ENCODE measurements at regions not wholly inside any gene's neighbourhood (a gene's known extent, or its start where the extent isn't known, plus 50 kb on each side); places are given as distances from the start of the nearest gene placed in this dataset.

DNA sequence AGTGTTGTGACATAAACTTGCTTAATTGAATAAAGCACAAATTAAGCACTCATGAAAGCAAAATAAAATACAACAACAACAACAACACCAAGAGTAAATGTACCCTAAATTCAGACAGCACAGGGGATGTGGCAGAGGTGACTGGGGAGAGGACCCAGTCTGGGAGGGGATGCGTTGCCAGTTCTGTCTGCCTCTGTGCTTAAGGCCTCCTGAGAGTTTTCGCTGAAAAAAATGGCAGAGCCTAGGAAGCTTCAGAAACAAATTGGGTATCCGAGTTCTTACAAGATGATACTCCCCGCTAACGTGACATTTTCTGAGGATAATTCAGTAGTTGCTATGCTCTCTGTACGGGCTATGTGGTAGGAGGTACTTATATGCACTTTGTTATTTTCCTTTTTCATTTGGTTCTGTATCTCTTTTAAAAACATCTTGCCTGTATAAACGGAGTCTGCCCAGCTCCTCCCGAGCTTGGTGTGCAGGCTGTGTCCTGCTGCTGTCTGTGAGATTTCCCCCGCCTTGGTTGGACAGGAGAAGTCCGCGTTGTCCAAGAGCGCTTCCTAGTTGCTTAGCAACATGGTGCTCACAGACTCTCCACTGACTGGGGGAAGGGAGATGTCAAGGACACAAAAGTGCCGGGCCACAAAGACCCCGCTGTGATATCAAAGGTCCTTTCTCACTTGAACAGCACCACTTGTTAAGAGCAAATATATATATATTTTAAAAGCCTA is 134.2 kb upstream of the CPHXL start:
- TF ChIP-seq CTCF (IDR thresholded peaks at IDR 0.05; ENCODE audit: poor library complexity) (no peak), EZH2 (IDR thresholded peaks at IDR 0.05; ENCODE audit: borderline replicate concordance) (no peak)

Data from hepatocyte (in vitro differentiated cells).